ENCODE measurements at regions not wholly inside any gene's neighbourhood (a gene's known extent, or its start where the extent isn't known, plus 50 kb on each side); places are given as distances from the start of the nearest gene placed in this dataset.

GRCh38 chrX:139083191-139083590, 371.7 kb upstream of the FGF13 start:
- no peak for DNase-seq
- TF ChIP-seq CTCF (IDR thresholded peaks at IDR 0.05): no peak
- H3K36me3 Mint-ChIP-seq (ENCODE audit: low read depth): no peaks in the 10 kb centered on the region
- H3K4me1 Mint-ChIP-seq: no peaks in the 10 kb centered on the region
- no peak overlapping the region for H3K27ac Mint-ChIP-seq
- no peaks in the 10 kb centered on the region for H3K27me3 Mint-ChIP-seq (ENCODE audit: low read depth, poor library complexity)
- H3K9me3 Mint-ChIP-seq: peaks cover 3% of the 10 kb centered on the region
- no peak overlapping the region for H3K4me3 Mint-ChIP-seq

GRCh38 chrX:139081965-139082364, 370.4 kb upstream of the FGF13 start:
- Mint-ChIP-seq H3K27ac (no peak overlapping the region), H3K36me3 (ENCODE audit: low read depth) (no peaks in the 10 kb centered on the region), H3K27me3 (ENCODE audit: low read depth, poor library complexity) (no peaks in the 10 kb centered on the region), H3K4me1 (no peaks in the 10 kb centered on the region), H3K4me3 (no peak overlapping the region), H3K9me3 (peaks cover 3% of the 10 kb centered on the region)
- DNase-seq: no peak
- TF ChIP-seq CTCF (IDR thresholded peaks at IDR 0.05): no peak

GRCh38 chrX:139079789-139080188, 368.3 kb upstream of the FGF13 start:
- no peak for TF ChIP-seq CTCF (IDR thresholded peaks at IDR 0.05)
- H3K27me3 Mint-ChIP-seq (ENCODE audit: low read depth, poor library complexity): no peaks in the 10 kb centered on the region
- peaks cover 5% of the 10 kb centered on the region for H3K9me3 Mint-ChIP-seq
- H3K4me1 Mint-ChIP-seq: no peaks in the 10 kb centered on the region
- DNase-seq: no peak
- H3K36me3 Mint-ChIP-seq (ENCODE audit: low read depth): no peaks in the 10 kb centered on the region
- no peak overlapping the region for H3K27ac Mint-ChIP-seq
- no peak overlapping the region for H3K4me3 Mint-ChIP-seq

- DNase-seq: no peak
- Mint-ChIP-seq H3K36me3 (ENCODE audit: low read depth) (no peaks in the 10 kb centered on the region), H3K27me3 (ENCODE audit: low read depth, poor library complexity) (no peaks in the 10 kb centered on the region), H3K9me3 (peaks cover 5% of the 10 kb centered on the region), H3K4me1 (no peaks in the 10 kb centered on the region), H3K27ac (no peak overlapping the region), H3K4me3 (no peak overlapping the region)
- TF ChIP-seq CTCF (IDR thresholded peaks at IDR 0.05): no peak
These were observed 367.3 kb upstream of the FGF13 start for GRCh38 chrX:139078761-139079280.

GRCh38 chrX:139078342-139078741, 366.8 kb upstream of the FGF13 start:
- H3K27ac Mint-ChIP-seq: no peak overlapping the region
- no peak for DNase-seq
- no peaks in the 10 kb centered on the region for H3K4me1 Mint-ChIP-seq
- H3K36me3 Mint-ChIP-seq (ENCODE audit: low read depth): no peaks in the 10 kb centered on the region
- no peaks in the 10 kb centered on the region for H3K27me3 Mint-ChIP-seq (ENCODE audit: low read depth, poor library complexity)
- TF ChIP-seq CTCF (IDR thresholded peaks at IDR 0.05): no peak
- H3K4me3 Mint-ChIP-seq: no peak overlapping the region
- peaks cover 4% of the 10 kb centered on the region for H3K9me3 Mint-ChIP-seq
